SIG-M5 treated with dmso at 0.1 percent for 504 hours (cell line): ENCODE measurements at regions not wholly inside any gene's neighbourhood (a gene's known extent, or its start where the extent isn't known, plus 50 kb on each side); places are given as distances from the start of the nearest gene placed in this dataset.
"Not testable (repeated sequence)": the region's sequence is repeated elsewhere in the genome, so short reads cannot be mapped to it uniquely, and the experiment has no call there.

Experiments
- DNase-seq: peaks from one replicate; lab custom pipeline; 2025; ENCODE audit not compliant: unreplicated experiment; lab: John Stamatoyannopoulos, UW

DNA sequence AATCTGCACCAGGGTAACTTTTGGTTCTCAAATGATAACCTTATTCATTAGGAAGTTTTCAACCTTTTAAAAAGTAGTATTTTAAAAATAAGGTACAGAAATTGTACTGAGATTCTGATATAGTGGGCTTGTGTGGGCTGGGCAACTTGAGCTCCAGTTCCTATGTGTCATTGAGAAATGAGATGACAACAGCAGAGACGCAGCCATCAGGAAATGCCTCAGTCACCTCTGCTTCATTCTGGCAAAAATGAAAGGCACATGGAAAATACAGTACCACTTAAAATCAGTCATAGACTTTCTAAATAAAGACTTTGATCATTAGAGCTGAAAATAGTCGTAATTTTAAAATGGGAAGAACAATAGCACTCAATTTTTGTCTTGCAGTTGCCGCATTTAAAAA, 480.2 kb downstream of the PLK2 start:
- DNase-seq, result no peak

DNA sequence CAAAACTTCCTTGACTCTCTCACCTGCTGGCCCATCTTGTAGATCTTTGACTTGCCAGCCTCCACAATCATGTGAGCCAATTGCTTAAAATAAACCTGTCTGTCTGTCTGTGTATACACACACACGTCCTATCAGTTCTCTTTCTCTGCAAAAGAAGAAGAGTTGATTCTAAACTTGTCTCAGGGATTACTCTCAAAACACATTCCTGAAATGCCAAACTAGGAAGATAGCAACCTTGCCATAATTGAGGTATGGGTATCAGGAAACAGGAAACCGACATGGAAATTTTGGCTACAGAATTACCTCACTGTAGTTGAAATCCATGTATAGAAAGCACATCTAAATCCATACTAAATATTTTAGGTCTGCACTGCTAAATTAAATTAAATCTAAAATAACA, 483.4 kb downstream of the PLK2 start:
- DNase-seq, result no peak

DNA sequence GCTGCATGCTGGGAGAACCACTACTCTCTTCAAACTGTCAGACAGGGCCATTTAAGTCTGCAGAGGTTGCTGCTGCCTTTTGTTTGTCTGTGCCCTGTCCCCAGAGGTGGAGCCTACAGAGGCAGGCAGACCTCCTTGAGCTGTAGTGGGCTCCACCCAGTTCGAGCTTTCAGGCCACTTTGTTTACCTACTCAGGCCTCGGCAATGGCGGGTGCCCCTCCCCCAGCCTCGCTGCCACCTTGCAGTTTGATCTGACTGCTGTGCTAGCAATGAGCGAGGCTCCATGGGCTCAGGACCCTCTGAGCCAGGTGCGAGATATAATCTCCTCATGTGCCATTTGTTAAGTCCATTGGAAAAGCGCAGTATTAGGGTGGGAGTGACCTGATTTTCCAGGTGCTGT, 487.8 kb downstream of the PLK2 start:
- DNase-seq, result not testable (repeated sequence)

DNA sequence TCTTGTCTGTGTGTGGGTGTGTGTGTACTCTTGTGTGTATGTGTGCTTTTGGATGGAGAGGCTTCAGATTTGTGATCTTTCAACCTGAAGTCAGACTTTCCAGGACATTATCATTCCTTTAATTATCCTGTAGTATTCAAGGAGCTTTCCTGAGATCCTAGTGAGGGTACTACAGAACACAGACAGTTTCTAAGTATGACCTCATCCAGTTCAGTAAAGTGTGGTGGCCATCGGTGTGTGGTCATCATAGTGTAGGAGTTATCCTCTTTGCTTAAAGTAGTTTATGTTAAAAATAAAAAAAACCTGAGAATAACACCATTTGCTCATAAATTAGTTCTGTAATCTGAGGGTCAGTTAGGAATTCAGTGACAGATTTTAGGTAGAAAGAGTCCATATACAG, 478.0 kb upstream of the ACTBL2 start:
- no peak for DNase-seq

DNA sequence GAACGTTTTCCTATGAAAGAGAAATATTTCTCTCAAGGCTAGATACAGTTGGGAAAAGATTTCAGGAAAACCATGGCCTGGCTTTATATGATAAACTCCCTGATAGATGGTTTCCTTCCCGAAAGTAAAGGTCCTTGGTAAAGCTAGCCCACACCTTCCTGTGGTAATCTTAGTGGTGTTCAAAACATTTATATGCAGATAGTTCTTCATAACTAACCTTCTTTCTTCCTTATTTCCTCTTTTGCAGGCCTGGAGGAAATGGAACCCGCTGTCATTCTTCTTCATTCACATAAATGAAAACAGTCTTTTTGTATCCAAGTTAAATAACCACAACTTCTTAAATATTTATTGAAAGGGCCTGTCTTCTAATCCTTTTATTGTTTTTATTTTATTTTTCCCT, 474.0 kb upstream of the ACTBL2 start:
- DNase-seq, result no peak

DNA sequence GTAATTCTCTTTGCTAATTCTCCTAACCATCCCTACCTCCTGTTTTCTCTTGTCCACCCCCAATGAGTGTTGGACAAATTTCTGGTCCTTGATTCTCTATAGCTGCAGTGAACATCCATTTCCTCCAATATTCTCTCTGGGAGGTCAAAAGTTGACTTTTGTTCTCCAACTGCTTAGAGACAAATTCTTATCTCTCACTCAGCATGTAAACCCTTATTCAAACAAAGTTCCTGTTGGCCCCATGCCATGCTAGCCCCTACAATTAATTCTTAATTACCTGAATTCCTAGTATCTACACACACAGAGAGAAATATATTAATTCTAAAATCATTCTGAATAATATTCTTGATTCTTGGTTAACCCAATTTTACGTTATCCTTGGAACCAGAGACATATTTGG, 472.9 kb upstream of the ACTBL2 start:
- DNase-seq, result no peak

DNA sequence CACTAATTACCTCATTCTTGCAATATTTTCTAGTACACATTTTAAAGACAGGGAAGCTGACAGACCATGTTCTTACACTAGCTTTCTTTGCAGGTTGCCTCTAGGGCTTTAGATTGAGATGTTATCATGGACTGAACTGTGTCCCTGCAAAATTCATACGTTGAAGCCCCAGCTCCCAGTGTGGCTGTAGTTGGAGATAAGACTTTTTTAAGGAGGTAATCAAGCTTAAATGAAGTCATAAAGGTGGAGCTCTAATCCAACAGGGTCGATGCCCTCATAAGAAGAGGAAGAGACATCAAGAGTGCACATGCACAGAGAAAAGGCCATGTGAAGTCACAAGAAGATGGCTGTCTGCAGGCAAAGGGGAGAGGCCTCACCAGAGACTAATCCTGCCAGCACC, 471.2 kb upstream of the ACTBL2 start:
- no peak for DNase-seq

DNA sequence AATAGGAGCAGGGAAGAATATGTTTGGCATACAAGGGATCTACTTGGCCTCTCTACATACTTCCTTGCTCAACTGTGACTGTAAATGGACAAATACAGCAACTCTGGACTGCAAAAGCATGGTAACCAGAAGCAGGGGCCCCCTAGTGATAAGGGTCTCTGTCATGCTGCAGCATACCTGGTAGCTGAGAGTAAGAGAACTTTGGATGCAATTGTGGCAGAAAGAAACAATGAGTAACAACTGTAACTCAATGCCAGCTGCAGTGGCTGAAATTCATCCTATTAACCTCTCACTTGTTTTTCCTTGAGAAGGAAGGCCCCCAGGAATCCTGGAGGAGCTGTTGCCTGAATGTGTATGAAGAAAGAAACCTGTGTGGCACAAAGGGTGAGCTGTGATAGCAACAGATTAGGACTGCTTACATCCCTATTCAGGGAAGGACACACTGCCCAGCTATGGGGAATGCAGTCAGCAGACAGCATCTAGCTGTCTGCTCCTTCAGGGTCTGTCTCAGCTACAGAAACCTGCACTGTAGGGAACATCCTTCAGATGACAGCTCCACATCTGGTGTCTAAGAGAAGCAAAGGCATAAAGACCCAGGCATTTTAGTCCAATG, 468.1 kb upstream of the ACTBL2 start:
- DNase-seq, result no peak

DNA sequence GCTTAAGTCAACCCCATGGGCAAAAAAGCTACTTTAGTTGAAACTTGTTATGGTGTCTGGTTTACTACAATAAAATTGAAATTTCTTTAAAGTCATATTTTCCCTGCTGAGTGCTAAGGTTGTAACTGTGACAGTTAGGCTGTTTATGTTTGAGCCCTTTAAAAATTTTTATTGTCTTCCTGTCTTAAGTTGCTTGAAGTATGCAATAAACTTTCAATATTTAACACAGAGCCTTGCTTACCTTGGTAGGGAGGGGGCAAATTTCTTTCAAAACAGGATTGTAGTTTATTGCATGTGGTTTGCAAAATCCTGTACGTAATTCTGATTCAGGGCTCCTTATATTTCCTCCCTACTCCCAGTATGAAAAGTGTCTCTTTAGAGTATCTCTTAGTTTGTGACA, 465.5 kb upstream of the ACTBL2 start:
- no peak for DNase-seq

DNA sequence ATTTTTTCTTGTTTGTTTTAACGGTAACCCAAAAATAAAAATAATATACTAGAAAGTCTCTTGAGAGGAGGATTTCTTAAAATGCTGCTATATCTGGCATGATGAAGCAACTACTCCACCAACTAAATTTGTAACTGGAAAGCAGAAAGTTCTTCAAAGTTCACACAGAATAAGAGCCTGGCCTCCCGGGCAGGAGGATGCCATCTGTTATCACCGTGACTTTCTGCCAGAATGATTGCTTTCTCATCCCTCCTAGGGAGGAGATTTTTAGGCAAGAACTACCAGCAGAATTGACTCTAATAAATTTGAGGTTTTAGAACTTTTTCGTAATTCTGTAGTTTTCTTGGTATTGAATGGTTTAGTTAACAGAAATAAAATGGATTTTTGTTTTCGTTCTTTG, 464.6 kb upstream of the ACTBL2 start:
- DNase-seq, result no peak

DNA sequence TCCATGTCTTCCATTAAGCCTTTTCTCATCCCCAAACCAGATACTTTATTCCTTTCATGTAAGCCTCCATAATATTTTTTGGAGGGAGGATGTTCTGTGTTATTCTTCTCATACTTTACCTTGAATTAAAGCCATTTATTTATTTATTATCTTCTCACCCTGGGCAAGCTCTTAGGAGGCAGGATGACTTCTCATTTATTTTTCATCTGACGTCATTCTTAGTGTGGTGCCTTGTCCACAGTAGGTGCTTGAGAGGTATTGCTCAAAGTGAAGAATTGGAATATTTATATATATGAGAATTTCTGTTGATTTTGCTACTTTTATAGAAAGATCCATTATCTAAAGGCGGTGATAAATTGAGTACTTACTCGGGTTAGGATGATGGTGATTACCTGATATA, 458.3 kb upstream of the ACTBL2 start:
- DNase-seq, result no peak

DNA sequence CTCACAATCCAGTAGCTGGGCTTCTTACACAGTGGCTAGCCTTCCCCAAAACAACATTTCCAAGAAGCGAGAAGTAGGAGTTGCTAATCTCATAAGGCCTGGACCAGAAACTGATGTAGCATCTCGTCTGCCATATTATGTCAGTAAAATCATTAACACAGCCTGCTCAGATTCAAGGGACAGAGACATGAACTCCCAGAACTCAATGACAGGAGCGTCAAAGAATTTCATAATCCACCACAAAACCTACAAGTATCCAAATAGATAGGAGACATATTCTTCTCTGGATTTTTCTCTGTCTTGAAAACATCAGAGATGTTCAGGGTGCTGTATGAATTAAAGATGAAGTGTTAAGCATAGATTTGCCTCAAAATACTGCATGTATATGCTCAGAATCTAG, 457.6 kb upstream of the ACTBL2 start:
- no peak for DNase-seq

DNA sequence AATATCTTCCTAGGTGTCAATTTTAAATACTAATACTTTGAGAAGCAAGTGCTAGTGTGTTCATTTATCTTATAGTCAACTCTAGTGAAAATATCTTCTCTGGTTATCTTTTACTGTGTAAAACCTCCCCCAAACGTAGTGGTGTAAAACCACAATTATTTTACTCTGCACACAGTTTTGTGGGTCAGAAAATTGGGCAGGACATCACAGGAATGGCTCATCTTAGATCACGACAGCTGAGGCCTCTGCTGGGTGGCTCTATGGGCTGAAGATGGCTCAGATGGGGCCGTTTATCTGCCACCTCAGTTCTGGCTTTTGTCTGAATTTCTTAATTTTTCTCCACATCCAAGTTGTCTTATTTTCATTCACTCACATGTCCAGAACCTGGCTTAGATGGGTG, 457.2 kb upstream of the ACTBL2 start:
- DNase-seq, result no peak

DNA sequence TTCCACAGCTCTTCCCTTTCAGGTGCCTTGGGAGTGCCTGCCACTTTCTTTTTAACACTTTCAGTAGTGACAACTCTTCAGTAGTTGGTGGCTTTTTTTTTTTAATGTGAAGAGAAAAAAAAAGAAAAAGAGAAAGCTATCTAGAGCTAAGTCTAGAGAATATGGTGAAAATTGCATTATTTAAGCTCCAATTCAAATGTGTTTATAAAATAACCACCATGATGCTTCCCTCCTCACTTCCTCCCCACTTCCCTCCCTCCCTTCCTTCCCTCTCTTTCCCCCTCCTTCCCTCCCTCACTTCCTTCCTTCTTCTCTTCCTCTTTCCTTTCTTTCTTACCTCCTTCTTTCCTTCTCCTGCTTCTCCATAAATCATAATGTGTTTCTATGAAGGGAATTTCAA, 456.7 kb upstream of the ACTBL2 start:
- DNase-seq, result no peak

DNA sequence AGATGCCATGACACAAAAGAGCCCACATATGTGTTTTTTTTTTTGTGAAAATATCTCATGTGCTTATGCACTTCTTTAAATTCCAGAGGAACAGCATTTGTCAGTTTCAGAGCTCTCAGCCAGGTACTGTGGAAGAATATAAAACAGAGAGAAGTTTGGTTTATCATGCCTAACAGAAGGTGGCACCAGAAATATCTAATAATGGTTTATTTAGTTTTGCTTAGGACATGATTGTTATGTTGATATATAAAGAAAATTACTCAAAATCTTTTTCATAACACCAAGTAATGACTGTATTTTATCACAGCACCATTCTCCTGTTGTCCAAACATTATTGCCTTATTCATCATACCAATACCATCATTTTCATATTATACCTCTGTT, 455.6 kb upstream of the ACTBL2 start:
- DNase-seq, result no peak

DNA sequence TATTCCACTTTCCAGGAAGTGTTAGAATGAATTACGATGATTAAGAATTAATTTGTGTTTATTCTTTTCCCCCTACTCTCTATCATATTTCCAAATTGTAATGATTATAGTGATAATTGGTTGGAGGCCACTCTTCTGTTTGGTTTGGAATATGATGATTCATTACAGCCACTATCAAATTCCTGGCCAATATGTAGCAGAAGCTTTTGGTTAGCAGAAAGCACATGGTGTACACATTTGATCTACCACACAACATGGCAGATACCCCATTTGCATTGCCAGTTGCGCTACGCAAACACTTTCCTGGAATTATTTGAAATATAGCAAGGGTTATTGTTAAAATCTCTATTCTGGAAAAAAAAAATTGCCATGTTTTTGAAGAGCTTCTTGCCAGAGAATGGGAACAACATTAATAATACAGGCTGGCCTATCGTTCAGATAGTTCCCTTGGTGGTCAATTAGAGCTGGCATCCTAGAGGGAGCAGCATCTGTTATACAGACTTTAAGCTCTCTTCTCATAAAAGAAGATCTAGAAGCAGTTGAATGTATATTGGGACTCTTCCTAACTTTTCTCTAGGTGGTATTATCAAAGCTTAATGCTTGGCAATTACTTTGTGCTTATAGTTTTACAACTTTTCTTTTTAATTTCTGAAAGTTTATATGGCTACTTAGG, 455.0 kb upstream of the ACTBL2 start:
- no peak for DNase-seq

DNA sequence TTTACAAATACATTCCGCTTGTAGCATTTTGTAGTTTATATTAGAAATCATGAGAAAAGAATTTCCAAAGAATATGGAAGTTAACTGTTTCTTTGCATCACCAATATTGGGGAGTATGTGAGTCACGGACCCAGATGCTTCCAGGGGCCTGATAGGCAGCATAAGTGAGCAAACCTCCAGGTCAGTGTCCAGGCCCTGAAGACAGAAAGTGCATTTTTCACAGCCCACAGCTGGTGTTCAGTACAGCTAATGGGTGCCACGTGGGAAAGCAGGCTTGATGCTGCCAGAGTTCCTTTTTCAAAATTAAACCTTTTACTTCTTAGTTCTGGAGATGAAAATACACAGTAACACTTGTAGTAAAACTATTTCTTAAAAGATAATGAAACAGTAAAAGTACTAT, 454.4 kb upstream of the ACTBL2 start:
- no peak for DNase-seq

DNA sequence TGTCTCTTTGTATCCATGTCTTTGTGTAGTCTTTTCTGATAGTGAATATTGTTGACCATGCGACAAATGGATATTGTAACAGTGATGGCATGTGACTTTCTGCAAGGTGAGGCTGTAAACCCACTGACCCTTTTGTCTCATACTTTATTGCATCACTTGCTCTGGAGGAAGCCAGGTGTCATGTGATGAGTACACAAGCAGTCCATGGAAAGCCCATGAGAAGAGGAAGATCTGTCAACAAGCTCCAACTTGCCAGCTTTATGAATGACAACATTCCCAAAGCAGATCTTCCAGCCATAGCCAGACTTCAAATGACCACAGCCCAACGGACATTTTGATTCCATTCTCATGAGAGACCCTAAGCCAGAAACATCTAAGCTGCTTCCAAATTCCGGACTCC, 450.1 kb upstream of the ACTBL2 start:
- DNase-seq, result no peak

DNA sequence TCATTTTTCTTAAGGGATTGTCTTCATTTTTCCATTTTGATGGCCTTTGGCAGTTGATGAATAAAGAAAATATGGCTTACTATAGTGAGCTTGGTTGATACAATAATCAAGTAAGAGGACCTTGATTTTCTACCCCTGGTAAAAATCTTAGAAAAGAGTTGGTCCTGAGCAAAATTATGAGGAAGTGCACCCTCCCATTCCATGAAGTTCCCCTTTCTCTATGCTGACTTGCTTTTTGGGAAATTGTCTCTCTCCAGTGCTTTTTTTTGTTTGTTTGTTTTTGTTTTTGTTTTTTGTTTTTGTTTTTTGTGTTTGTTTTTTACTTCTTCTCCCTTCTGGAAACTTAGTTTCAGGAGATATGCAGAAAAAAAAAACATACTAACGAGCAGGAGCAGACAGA, 449.2 kb upstream of the ACTBL2 start:
- DNase-seq, result no peak

DNA sequence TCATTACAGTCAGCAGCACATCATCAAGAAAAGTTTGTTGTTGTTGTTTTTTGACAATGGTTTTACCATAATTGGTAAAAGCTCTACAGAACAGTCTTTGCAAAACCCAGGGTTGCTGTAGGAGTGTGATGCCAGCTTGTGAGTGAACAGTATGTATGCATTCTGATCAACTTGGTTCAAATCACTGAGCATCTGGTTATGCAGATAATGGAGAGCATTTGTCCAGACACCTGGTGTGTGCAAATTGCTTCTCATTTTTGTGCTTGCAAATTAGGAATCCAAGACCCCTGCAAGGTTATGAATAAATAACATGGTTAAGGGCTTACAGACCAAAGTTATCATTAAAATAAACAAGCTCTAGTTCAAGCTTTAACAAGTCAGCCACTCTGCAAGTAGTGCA, 448.7 kb upstream of the ACTBL2 start:
- DNase-seq, result no peak

DNA sequence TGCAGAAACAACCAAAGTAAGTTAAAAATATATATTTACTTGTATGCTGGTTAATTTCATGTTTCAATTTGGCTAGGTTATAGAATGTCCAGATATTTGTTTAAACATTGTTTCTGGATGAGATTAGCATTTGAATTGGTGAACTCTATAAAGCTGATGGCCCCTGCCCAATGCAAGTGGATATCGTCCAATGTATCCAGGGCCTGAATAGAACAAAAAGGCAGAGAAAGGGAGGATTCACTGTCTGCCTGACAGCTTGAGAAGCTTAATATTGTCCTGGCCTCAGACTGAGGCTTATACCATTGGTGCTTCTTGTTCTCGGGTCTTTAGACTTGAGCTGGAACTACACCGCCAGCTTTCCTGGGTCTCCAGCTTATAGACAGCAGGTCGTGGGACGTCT, 446.7 kb upstream of the ACTBL2 start:
- DNase-seq, result no peak

DNA sequence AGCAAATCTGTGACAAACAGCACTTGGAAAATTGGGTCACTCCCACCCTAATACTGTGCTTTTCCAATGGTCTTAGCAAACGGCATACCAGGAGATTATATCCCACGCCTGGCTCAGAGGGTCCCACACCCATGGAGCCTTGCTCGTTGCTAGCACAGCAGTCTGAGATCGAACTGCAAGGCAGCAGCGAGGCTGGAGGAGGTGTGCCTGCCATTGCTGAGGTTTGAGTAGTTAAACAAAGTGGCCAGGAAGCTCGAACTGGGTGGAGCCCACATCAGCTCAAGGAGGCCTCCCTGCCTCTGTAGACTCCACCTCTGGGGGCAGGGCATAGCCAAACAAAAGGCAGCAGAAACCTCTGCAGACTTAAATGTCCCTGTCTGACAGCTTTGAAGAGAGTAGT, 440.5 kb upstream of the ACTBL2 start:
- DNase-seq, result not testable (repeated sequence)

DNA sequence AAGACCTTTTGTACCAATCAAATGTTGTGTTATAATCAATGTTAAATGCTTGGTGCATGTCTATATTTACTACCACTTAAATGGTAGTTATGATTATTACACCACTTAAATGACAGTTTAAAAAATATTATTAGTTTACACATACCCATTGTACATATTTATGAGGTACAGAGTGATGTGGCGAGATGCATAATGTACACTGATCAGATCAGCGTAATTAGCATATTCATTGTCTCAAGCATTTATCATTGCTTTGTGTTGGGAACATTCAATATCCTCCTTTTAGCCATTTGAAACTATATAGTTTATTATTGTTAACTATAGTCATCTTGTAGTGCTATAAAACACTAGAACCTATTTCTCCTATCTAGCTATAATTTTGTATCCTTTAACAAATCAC, 434.4 kb upstream of the ACTBL2 start:
- DNase-seq, result no peak
